Body of pancreas (tissue), 4 donors: ENCODE measurements at regions not wholly inside any gene's neighbourhood (a gene's known extent, or its start where the extent isn't known, plus 50 kb on each side); places are given as distances from the start of the nearest gene placed in this dataset.

Experiments used
- POLR2A ChIP-seq, 3 donors: fragments of 450-650 bp; IDR thresholded peaks; one replicate each; pipeline ENCODE4 v1.6.1; 2016; ENCODE audit warnings: antibody characterized with exemption in 3 of 3, mild to moderate bottlenecking in 2 of 3
- TF ChIP-seq, protein P1 (sequence below), 7 experiments: fragments of 450-650 bp in 4 of 7; fragments of 200-600 bp in 3 of 7; sonication (generic) in 3 of 7; IDR thresholded peaks; one replicate each; pipeline ENCODE4 v1.5.1; 2016 to 2019; ENCODE audit warnings: antibody characterized with exemption in 7 of 7

- TF ChIP-seq POLR2A (IDR thresholded peaks at IDR 0.05) = no peak
- TF ChIP-seq, protein P1, sequence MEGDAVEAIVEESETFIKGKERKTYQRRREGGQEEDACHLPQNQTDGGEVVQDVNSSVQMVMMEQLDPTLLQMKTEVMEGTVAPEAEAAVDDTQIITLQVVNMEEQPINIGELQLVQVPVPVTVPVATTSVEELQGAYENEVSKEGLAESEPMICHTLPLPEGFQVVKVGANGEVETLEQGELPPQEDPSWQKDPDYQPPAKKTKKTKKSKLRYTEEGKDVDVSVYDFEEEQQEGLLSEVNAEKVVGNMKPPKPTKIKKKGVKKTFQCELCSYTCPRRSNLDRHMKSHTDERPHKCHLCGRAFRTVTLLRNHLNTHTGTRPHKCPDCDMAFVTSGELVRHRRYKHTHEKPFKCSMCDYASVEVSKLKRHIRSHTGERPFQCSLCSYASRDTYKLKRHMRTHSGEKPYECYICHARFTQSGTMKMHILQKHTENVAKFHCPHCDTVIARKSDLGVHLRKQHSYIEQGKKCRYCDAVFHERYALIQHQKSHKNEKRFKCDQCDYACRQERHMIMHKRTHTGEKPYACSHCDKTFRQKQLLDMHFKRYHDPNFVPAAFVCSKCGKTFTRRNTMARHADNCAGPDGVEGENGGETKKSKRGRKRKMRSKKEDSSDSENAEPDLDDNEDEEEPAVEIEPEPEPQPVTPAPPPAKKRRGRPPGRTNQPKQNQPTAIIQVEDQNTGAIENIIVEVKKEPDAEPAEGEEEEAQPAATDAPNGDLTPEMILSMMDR (IDR thresholded peaks at IDR 0.05) = no peak
Measured at GRCh38 chr12:127282786-127283565, 984.0 kb upstream of the TMEM132C start.
